GM21423 (cell line): ENCODE measurements at regions not wholly inside any gene's neighbourhood (a gene's known extent, or its start where the extent isn't known, plus 50 kb on each side); places are given as distances from the start of the nearest gene placed in this dataset.
A peak's percentile ranks its signal among the peaks of the same experiment; 100 is the strongest.
"Not testable (repeated sequence)": the region's sequence is repeated elsewhere in the genome, so short reads cannot be mapped to it uniquely, and the experiment has no call there.

Experiments
- ATAC-seq: cut with Tn5 transposase; IDR thresholded peaks from one replicate; pipeline ENCODE4 v1.9.1; 2021; ENCODE audit warnings: mild to moderate bottlenecking, moderate library complexity; ENCODE audit not compliant: unreplicated experiment

DNA sequence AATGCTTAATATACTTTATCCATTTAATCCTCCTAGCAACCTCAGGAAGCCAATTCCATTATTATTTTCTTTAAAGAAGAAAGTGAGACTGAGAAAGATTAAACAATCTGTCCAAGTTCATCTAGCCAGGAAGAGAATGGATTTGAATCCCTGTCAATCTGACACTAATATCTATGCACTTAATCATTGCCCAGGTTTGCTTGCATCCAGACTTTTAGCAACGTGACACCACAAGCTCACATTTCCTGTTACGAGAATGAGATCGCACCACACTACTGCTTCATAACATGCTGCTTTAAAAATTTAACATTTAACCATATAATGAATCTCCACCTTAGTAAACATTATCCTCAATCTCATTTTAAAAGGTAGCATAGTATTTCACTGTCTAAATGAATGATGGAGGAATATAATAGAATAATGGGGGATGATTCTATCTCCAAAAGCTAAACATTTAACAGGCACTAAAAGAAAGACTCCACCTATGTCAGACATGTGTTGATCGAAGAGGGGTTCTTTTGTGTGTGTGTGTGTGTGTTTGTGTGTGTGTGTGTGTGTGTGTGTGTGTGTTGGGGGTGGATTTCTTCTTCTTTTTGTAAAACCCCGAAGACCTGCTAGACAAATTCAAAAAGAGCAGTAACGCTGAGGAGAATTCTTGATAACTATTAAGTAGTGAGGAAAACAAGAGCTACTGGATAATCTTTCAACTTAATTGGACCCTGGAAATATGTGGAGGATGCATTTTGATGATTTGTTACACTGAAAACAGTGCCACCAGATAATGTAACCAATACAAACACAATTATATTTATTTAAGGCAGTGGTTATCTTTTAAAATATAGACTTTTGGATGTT is 138.7 kb upstream of the NR3C1 start:
- no peak for ATAC-seq

DNA sequence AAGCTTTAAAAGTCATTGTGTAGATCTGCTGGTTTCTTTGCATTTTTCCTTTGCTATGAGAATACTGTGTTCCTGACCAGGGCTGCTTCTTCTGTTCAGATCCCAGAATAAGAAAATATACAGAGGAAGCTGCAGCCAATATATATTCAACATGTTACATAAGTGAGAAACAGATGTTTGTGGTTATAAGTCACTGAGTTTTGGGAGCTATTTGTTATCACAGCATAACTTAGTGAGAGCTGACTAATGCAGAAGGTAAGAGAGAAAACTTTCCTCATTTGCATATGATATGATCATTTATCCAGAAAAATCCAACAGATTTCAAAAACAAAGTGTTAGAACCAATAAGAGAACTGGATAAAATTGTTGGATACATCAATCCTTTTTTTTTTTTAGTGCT is 136.3 kb upstream of the NR3C1 start:
- no peak for ATAC-seq

DNA sequence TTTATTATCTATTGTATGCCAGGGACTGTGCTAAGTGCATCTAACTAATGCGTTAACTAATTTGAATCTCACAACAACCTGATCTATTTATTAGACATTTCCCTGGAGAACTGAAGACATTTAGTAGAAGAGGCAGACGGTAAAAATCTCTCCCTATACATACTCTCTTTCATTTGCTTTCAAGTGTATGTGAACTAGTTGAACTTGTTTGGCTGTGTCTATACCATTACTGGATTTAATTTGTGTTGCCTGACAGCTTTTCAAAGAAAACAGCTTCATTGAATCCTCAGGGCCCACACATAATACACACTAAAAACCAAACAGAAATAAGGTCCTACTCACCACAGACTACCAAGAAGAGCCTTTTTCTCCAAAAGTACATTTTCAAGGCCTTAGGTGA is 133.6 kb upstream of the NR3C1 start:
- ATAC-seq, result no peak

DNA sequence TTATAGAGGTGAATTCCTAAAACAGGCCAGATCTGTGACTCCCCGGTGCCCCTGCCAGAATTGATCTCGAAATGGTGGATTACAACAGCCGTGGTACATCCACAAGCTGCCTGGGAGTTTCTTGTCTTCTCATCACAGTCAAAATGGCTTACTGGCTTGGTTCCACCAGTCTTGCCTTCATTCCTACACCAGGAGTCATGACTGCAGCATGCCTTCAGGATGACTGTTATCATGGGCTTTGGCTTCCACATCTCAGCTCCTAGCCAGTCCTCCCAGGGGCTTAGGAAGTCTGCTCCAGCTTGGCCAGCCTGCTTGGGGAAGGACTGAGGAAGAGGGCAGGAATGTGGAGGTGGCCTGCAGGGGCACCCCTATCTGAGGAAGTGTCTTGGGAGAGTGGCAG is 132.9 kb upstream of the NR3C1 start:
- no peak for ATAC-seq

DNA sequence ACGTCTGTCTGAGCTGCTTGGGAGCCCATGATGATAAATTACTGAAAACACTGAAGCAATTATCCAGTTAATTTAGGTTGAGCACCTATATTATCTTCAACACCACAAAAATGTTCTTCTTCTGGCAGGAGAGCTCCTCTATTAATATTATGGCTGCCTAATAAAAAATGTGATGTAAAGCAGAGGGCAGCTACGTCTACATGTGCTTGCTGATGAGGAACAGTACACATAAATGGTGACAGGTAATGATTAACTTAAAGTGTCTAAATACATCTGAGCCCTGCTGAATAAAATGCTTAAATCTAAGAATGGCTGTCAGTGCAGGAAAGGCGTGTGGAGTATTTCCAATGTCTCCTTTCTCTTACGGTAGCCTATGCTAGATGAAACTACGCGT is 131.3 kb upstream of the NR3C1 start:
- ATAC-seq, result no peak

DNA sequence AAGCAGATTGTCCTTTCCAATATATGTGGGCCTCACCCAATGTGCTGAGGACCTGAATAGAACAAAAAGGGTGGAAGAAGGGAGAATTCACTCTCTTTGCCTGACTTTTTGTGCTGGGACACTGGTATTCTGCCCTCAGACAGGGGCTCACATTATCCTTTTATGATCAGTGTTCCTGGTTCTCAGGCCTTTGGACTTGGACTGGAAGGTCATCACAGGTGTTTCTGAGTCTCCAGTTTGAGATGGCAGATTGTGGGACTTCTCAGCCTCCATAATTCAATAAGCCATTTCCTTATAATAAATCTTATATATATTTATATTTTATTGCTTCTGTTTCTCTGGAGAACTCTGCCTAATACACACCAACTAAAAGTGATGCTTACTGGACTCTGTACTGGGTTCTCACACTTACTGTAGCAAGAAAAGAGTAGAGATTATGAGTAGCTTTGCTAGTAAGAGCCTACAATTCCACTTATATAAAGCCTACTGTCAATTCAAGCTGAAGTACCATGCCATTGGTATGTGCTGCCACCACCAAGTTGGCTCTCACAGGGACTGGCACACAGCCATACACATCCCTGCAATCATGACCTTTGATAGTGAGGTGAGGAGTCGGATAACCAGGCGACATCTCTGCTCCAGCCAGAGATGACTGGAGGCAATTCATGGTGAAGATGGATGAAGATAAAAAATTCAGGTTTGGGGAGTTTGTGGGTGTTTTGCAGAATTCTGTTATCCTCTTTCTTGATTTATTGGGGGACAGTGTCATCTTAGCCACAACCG is 130.7 kb upstream of the NR3C1 start:
- ATAC-seq, result no peak

DNA sequence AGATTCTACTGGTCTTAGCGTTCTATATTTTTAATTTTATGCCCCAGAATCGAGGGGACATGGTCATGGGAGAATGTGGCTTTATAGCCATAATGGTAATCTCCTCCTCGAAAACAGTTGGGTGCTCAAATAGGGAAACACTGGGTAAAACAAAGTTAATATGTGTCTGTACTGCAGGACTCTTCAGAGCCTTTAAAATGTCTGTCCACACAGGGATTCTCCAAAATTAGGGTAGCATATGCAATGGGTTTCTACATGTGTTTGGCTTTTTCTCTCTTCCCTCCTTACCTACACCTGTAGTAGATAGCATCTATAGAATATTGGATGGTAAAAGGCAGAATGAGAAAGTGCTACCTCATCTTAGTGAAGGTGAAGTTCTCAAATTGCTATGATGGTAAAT is 130.0 kb upstream of the NR3C1 start:
- ATAC-seq, result no peak

DNA sequence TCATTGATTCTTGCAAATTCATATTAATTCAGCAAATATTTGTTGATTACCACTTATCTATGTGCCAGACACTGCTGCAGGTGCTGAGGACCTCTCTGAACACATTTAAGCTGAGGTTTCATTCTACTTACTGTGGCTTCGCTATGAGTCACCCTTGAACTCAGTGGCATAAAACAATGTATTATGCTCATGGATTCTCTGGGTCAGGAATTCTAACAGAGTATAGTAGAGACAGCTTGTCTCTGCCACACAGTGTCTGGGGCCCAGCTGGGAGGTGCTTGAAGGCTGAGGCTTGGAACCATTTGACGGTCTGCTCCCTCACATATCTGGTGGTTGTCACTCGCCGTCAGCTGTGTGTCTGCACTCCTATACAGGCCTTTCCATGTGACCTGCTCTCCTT is 124.3 kb upstream of the NR3C1 start:
- no peak for ATAC-seq

DNA sequence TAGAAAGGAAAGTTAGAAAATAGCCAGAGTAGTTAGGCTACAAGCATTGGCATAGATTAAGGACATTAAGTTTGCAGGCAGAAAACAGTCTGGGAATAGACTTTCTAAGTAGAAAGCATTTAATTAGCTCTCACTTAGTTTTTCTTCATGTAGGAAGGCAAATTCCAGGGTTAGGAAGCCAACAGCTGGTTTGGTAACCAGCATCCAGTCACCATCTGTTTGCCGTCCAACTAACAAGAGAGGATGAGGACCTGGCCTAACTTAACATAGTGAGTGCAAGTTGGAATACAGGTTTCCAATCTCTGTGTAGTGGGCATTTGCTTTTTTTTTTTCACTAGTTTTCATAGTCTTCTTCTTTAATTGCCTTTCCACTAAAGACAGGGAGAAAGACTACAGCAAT is 121.7 kb upstream of the NR3C1 start:
- ATAC-seq, result no peak

DNA sequence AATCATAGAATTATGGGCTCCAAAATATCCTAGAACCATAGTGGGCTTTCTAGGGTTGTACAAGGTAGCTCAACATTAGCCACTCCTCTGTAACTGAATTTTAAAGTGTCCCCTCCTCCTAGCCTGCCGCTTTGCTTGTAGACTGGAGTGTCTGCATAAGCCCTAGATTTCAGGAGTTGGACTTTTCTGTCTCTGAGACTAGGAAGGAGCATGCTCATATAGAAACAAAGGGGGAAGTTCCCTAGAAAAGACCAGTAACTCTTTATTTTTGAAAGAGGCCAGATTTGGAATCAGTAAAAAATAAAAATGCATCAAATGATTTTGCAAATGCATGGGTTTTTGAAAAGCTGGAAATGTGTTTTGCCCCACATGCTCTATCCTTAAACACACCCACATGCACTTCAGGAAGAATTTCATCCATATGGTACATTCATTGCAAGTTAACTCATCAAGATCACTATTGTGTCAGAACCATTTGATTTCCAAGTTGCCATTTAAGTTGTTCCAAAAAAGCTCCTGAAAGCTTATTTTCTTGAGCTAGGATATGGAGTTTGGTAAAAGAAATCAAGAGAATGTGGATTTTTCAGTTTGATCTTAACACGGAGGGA is 121.0 kb upstream of the NR3C1 start:
- no peak for ATAC-seq

DNA sequence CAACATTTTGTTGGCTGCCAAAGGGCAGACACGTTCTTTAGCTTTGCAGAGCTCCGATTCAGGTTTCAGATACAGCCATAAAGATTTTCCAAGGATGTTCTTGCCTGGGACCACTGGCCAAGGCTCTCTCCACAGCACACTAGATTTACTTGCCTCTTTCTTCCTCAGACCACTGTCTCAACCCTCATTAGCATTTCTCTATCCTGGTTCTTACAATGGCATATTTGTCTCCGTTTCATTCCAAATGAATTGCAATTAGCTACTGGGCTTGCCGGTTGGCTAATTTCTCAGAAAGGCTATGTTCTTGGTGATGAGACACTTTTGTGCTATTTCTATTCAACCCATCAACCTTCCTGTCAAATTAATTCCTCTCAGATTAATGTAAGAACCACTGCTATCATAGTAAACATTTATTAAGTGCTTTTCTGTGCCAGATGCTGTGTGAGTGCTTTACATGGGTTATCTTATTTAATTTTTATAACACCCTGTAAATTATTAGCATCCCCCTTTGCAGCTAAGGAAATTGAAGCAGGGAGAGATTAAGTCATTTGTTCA is 118.4 kb upstream of the NR3C1 start:
- no peak for ATAC-seq

DNA sequence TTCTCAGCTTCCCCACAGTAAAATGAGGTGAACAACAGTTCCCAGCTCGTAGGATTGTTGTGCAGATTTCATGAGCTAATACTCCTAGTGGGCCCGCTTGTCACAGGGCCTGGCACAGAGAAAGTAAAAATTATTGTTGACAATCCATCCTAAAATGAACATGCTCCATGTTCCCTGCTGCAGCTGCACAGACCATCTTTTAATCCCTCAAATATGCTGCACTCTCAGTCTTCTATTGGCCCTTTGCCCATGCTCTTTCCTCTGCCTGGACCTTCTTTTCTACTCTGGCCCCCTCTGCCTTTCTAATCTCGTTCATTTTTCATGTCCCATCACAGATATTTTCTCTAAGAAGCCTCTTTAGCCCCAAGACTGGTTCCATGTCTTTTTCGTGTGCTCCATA is 117.7 kb upstream of the NR3C1 start:
- no peak for ATAC-seq

DNA sequence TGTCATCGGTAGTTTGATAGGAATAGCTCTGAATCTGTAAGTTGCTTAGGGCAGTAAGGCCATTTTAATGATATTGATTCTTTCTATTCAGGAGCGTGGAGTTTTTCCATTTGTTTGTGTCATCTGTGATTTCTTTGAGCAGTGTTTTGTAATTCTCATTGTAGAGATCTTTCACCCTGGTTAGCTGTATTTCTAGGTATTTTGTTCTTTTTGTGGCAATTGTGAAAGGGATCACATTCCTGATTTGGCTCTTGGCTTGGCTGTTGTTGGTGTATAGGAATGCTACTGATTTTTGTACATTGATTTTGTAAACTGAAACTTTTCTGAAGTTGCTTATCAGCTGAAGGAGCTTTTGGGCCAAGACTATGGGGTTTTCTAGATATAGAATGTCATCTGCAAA is 115.7 kb upstream of the NR3C1 start:
- ATAC-seq, result not testable (repeated sequence)

DNA sequence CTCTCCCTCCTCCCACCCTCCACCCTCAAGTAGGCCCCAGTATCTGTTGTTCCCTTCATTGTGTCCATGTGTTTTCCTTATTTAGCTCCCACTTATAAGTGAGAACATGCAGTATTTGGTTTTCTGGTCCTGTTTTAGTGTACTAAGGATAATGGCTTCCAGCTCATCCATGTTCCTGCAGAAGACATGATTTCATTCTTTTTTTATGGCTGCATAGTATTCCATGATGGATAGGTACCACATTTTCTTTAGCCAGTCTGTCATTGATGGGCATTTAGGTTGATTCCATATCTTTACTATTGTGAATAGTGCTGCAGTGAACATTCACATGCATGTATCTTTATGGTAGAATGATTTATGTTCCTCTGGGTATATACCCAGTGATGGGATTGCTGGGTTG is 114.3 kb upstream of the NR3C1 start:
- not testable (repeated sequence) for ATAC-seq

DNA sequence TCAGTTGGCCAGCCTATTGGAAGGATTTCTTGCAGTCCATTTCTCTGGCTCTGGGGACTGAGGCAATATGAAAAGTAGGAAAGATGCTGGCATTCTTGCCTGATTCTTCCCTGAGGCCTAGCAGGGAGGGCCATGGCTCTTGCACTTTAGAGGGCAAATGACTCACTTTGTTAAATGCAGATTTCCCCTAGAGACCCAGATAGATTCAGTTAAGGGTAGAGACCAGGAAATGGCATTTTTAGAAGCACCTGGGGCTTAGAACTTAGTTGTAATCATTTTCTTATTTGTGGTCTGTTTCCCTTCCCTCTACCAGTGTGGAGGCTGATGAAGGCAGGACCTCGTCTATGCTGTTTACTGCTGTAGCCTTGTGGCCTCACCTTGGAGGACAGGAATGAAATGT is 112.8 kb upstream of the NR3C1 start:
- peak; percentile 49 for ATAC-seq

DNA sequence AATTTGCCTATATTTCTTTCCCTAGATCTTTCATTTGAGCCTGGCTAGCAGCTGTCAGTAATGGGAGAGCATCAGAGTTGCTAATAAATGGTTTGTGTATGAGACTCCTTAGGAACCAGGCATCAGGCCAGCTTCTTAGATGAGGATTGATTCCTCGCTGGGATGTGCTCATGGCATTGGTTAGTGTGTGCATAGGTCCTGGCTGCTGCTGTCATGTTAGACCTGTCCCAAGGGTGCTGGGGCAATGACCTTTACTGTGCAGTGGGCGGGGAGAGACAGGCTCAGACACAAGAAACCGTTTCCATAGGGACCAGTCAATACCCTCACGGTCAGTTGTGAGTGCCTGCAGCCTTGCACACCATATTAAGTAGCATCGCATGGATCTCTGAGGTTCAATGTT is 112.3 kb upstream of the NR3C1 start:
- ATAC-seq, result peak; percentile 22

DNA sequence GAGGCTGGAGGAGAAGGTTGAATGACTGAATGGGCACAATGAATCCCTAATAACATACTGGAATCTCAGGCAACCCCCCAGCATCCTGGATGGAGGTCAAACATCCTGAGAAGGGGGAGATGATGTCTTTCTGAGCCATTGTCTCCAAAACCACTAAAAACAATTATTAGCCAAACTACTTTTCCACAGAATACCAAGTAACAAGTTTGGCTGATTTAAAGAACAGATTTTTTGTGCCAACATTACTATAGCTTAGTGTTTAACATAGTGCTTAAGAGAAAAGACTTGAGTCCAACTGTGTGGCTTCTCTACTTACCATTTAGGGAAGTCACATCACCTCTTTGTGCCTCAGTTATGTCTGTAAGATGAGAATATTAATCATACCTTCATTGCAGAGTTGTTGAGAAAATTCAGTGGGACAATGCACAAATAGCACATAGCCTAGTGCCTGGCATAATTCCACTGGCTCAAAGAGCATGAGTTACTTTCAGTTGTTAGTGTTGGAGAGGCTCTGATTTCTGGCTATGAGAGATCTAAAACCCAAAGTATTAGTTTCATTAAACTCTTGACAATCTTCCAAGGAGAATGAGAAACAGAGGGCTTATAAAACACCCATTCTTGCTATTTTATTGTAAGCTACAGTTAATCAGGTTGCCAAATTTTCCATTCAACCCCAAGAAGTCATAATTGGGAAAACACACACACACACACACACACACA is 111.3 kb upstream of the NR3C1 start:
- no peak for ATAC-seq

DNA sequence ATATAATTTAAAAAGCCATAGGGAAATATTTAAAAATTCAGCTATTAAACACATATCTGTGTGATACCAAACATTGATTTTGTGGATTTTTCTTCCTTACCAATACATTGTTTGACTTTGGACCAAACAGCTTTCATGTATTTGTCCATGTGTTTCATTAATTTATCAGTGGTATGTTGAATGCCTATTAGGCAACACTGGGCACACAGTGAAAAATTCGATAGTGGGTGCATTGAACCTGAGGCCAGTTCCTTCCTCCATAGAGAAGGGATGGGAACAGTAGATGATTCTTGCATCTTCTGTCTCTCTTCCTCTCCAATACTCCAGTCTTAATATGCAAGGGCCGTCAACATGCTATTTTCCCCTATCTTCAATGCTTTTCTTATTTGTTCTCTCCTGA is 110.2 kb upstream of the NR3C1 start:
- ATAC-seq, result no peak

DNA sequence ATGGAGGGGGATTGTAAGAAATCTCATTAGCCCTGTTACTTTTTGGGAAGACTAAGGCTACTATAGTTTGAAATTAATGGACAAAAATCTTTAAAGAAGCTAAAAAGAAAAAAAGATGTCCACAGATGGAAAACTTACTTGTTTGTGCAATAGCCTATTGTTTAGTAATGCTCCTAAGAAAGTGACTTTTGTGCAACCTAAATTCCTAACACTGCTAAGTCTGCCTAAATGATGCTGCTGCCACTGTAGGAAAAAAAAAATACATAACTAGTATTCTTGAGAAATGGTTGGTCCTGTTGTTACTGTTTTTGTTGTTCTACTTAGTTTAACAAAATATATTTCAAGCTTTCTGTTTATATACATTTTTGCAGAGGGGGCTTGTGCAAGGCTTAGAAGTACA is 108.2 kb upstream of the NR3C1 start:
- no peak for ATAC-seq

DNA sequence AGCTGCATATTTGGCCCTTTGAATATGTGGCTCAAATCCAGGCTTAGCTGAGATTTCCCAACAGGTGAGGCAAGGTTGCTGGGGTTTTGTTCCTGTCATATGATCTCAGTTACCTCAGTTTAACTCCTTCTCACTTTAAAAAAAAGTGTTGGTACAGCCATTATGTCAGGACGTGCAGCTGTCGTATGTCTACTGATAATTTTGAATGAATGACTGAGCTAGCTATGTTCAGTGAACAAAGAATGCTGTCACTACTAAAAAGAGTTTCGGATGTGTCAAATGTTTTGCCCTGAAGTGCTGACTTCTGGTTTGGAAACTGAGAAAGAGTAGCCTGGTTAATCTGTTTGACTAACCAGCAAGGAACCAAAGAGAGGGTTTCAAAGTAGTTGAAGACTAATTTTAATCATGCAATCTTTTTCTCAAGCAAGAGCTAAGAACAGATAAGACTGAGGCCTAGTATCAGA is 106.3 kb upstream of the NR3C1 start:
- ATAC-seq, result peak; percentile 87
